ENCODE measurements at regions not wholly inside any gene's neighbourhood (a gene's known extent, or its start where the extent isn't known, plus 50 kb on each side); places are given as distances from the start of the nearest gene placed in this dataset.
"Not testable (repeated sequence)": the region's sequence is repeated elsewhere in the genome, so short reads cannot be mapped to it uniquely, and the experiment has no call there.

DNA sequence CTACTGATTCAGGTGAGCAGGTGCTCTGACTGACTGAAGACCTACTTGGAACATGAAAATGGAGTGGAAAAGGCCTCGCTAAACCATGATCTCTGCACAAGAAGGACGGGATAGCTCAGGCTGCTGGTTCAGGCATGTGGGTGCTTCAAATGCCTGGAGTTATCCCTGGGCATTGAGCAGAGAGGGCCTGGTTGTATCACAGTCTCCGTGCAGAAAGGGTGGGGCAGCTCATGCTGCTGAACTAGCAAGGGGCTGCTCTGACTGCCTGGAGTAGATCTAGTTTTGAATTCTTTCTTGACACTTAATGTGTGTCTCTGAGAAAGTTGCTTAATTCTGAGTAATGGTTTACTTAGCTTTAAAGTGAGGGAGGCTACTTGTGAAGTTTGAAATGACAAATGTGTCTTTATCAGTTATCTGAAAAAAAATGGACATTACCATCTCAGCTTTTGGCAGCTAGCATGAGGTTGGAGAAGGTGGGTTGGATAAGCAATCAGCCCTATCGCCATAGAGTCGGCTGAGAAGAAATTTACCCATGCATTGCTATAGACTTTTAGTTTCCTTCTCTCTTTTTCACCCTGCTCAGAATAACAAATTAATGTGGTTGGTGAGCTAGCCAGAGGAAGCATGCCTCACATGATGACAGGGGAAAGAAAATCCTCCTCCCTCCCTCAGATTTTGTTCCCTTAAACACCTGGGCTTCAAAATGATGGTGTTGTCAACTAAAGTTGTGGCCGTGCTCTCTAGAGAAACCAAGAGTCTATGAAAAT is 832.4 kb downstream of the STIM2 start:
- no peak overlapping the region for H3K4me3 ChIP-seq
- H3K27ac ChIP-seq = no peak overlapping the region
- H3K36me3 ChIP-seq = no peaks in the 10 kb centered on the region
- DNase-seq (ENCODE audit: low spot score in 2 of 2) = no peak
- intact Hi-C loops (cut with DNase I; ENCODE audit: low total_unique reads) = loop anchor here (5.0 kb wide), 1 partner anchor 369 kb away; no protein-coding TSS in a partner anchor
- H3K27me3 ChIP-seq = no peaks in the 10 kb centered on the region
- no peaks in the 10 kb centered on the region for H3K9me3 ChIP-seq
- TF ChIP-seq, protein P1, sequence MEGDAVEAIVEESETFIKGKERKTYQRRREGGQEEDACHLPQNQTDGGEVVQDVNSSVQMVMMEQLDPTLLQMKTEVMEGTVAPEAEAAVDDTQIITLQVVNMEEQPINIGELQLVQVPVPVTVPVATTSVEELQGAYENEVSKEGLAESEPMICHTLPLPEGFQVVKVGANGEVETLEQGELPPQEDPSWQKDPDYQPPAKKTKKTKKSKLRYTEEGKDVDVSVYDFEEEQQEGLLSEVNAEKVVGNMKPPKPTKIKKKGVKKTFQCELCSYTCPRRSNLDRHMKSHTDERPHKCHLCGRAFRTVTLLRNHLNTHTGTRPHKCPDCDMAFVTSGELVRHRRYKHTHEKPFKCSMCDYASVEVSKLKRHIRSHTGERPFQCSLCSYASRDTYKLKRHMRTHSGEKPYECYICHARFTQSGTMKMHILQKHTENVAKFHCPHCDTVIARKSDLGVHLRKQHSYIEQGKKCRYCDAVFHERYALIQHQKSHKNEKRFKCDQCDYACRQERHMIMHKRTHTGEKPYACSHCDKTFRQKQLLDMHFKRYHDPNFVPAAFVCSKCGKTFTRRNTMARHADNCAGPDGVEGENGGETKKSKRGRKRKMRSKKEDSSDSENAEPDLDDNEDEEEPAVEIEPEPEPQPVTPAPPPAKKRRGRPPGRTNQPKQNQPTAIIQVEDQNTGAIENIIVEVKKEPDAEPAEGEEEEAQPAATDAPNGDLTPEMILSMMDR (IDR thresholded peaks at IDR 0.05) = no peak
- no peaks in the 10 kb centered on the region for H3K4me1 ChIP-seq

GRCh38 chr4:27696257-27696656 is 835.6 kb downstream of the STIM2 start:
- intact Hi-C loops (cut with DNase I; ENCODE audit: low total_unique reads); H3K36me3 ChIP-seq; H3K4me1 ChIP-seq; H3K27me3 ChIP-seq; DNase-seq (ENCODE audit: low spot score in 2 of 2); H3K9me3 ChIP-seq; H3K4me3 ChIP-seq; H3K27ac ChIP-seq: not testable (repeated sequence)

DNA sequence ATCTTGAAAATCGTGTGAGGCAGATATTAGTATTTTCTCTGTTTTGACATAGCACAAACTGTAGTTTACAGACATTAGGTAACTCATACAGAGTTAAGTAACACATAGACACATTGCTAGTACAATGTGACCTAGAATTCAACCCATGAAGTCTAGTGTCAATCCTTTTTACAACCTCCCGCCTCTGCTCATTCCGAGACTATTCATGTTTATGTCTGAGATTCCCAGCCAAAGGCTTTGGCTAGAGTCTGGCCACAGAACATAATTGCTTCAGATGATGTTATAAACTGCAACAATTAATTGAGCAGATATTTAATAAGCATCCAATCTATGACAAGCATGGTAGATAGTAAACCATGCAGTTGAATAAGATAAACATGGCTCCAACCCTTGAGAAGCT is 841.0 kb downstream of the STIM2 start:
- H3K4me3 ChIP-seq = no peak overlapping the region
- no peaks in the 10 kb centered on the region for H3K27me3 ChIP-seq
- no peaks in the 10 kb centered on the region for H3K9me3 ChIP-seq
- no peak for DNase-seq (ENCODE audit: low spot score in 2 of 2)
- no peaks in the 10 kb centered on the region for H3K36me3 ChIP-seq
- no peaks in the 10 kb centered on the region for H3K4me1 ChIP-seq
- TF ChIP-seq POLR2A (IDR thresholded peaks at IDR 0.05) = no peak
- TF ChIP-seq POLR2AphosphoS5 (IDR thresholded peaks at IDR 0.05) = no peak
- TF ChIP-seq, protein P1 (IDR thresholded peaks at IDR 0.05) = no peak
- no peak overlapping the region for H3K27ac ChIP-seq
- intact Hi-C loops (cut with DNase I; ENCODE audit: low total_unique reads) = no loop called here

- TF ChIP-seq POLR2AphosphoS5 (IDR thresholded peaks at IDR 0.05) (no peak), POLR2A (IDR thresholded peaks at IDR 0.05) (no peak)
- TF ChIP-seq, protein P1 (IDR thresholded peaks at IDR 0.05) = no peak
- no peaks in the 10 kb centered on the region for H3K27me3 ChIP-seq
- H3K9me3 ChIP-seq = no peaks in the 10 kb centered on the region
- no peaks in the 10 kb centered on the region for H3K4me1 ChIP-seq
- intact Hi-C loops (cut with DNase I; ENCODE audit: low total_unique reads) = no loop called here
- H3K27ac ChIP-seq = no peak overlapping the region
- DNase-seq (ENCODE audit: low spot score in 2 of 2) = no peak
- H3K36me3 ChIP-seq = no peaks in the 10 kb centered on the region
- no peak overlapping the region for H3K4me3 ChIP-seq
Observed at GRCh38 chr4:27702730-27703431, 842.2 kb downstream of the STIM2 start.

DNA sequence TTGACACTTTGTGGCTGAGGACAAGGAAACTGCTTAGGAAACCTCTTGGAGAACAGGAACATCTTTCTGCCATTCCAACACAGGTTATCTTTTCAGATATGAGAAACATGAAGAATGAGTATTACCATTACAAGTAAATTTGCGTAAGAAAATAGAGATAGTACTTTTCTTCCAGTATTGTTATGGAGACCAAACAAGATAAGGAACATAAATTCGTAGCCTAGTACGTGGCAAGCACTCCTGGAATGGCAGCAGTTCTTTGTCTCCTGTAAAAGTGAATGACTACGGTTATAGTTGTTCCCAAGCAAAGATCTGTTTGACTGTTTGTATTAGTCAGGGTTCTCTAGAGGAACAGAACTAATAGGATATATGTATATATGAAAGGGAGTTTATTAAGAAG is 843.1 kb downstream of the STIM2 start:
- TF ChIP-seq POLR2AphosphoS5 (IDR thresholded peaks at IDR 0.05) (no peak), POLR2A (IDR thresholded peaks at IDR 0.05) (no peak)
- TF ChIP-seq, protein P1 (IDR thresholded peaks at IDR 0.05) = no peak

More for the DNA sequence above, 843.1 kb downstream of the STIM2 start:
- DNase-seq (ENCODE audit: low spot score in 2 of 2) = no peak
- no peaks in the 10 kb centered on the region for H3K4me1 ChIP-seq
- H3K4me3 ChIP-seq = no peak overlapping the region
- H3K9me3 ChIP-seq = no peaks in the 10 kb centered on the region
- intact Hi-C loops (cut with DNase I; ENCODE audit: low total_unique reads) = no loop called here
- no peak overlapping the region for H3K27ac ChIP-seq
- H3K27me3 ChIP-seq = no peaks in the 10 kb centered on the region
- H3K36me3 ChIP-seq = no peaks in the 10 kb centered on the region
